Kidney (tissue), 13 donors: ENCODE measurements at regions not wholly inside any gene's neighbourhood (a gene's known extent, or its start where the extent isn't known, plus 50 kb on each side); places are given as distances from the start of the nearest gene placed in this dataset.
A peak's percentile ranks its signal among the peaks of the same experiment; 100 is the strongest.
"Not testable (repeated sequence)": the region's sequence is repeated elsewhere in the genome, so short reads cannot be mapped to it uniquely, and the experiment has no call there.

Source experiments
- DNase-seq, 5 donors: peaks; one replicate each; pipeline ENCODE4 v3.0.0-alpha.2; 2013 to 2020
- FAIRE-seq: peaks from 2 replicates; lab custom pipeline; 2012; peaks lifted over from hg19 to GRCh38; lab: Jason Lieb, UNC
- H3K27ac ChIP-seq, 2 donors: one replicate each; pipeline ENCODE4 v1.7.0; 2013; ENCODE audit warnings: low read depth in 2 of 2, low read length in 2 of 2, inconsistent platforms in 1 of 2
- H3K27me3 ChIP-seq: one replicate; pipeline ENCODE4 v1.7.1; 2013; ENCODE audit warnings: low read length, inconsistent platforms; ENCODE audit not compliant: control insufficient read depth, insufficient read depth
- H3K36me3 ChIP-seq, 3 donors: one replicate each; pipeline versions ENCODE4 v1.7.0 to v1.7.1; 2013; ENCODE audit warnings: low read length in 3 of 3, control low read depth in 1 of 3, inconsistent platforms in 1 of 3; ENCODE audit not compliant: insufficient read depth in 3 of 3, control insufficient read depth in 2 of 3
- H3K4me1 ChIP-seq, 3 donors: one replicate each; pipeline versions ENCODE4 v1.7.0 to v1.7.1; 2013; ENCODE audit warnings: low read length in 3 of 3, inconsistent platforms in 1 of 3, low read depth in 1 of 3; ENCODE audit not compliant: control insufficient read depth in 2 of 3, insufficient read depth in 2 of 3
- H3K4me3 ChIP-seq, 3 donors: one replicate each; pipeline versions ENCODE4 v1.7.0 to v1.8.1; 2013; ENCODE audit warnings: low read length in 3 of 3, control low read depth in 1 of 3, inconsistent platforms in 1 of 3
- H3K9ac ChIP-seq, 3 donors: one replicate each; pipeline versions ENCODE4 v1.7.0 to v1.7.1; 2013; ENCODE audit warnings: low read length in 3 of 3, control low read depth in 1 of 3, inconsistent platforms in 1 of 3
- H3K9me3 ChIP-seq, 3 donors: one replicate each; pipeline versions ENCODE4 v1.7.0 to v1.7.1; 2013; ENCODE audit warnings: low read length in 3 of 3, control low read depth in 1 of 3, inconsistent platforms in 1 of 3; ENCODE audit not compliant: control insufficient read depth in 2 of 3, insufficient read depth in 1 of 3
- intact Hi-C: fragments of 100-400 bp; cut with DNase I; formaldehyde crosslinking; loops from one replicate; pipeline ENCODE4 v1.11.1; 2022
- TF ChIP-seq, protein P1 (sequence below): IDR thresholded peaks from 3 replicates; pipeline ENCODE4 v1.5.1; 2012; ENCODE audit warnings: mild to moderate bottlenecking, moderate library complexity, borderline replicate concordance; ENCODE audit not compliant: insufficient read depth; ENCODE audit errors: extremely low read depth
- donor health status: control.
- donor health status: control.
- donor health status: control.
- donor health status: control.
- donor health status: control.
- donor health status: DM: yes; HTN: yes; CAD: no.
- donor health status: Normal renal cell carcinoma (clear cell type).

DNA sequence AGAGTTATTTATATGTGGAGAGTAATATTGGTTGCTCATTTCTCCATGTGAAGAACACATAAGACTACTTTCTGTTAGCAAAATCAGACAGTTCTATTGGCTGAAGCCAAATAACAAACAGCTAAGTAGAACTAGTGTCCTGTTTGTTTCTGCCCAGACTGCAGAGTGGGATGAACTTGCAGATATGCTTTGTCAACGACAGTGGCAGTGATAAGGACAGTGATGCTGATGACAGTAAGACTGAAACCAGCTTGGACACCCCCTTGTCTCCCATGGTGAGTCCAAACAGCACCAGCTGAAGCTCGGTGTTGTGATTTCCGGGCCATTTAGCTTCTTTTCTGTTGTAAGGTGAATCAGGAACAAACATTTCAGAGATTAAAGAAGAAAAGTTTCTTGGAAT, 102.6 kb upstream of the IL12A start:
- TF ChIP-seq, protein P1, sequence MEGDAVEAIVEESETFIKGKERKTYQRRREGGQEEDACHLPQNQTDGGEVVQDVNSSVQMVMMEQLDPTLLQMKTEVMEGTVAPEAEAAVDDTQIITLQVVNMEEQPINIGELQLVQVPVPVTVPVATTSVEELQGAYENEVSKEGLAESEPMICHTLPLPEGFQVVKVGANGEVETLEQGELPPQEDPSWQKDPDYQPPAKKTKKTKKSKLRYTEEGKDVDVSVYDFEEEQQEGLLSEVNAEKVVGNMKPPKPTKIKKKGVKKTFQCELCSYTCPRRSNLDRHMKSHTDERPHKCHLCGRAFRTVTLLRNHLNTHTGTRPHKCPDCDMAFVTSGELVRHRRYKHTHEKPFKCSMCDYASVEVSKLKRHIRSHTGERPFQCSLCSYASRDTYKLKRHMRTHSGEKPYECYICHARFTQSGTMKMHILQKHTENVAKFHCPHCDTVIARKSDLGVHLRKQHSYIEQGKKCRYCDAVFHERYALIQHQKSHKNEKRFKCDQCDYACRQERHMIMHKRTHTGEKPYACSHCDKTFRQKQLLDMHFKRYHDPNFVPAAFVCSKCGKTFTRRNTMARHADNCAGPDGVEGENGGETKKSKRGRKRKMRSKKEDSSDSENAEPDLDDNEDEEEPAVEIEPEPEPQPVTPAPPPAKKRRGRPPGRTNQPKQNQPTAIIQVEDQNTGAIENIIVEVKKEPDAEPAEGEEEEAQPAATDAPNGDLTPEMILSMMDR, result no peak
- H3K4me3 ChIP-seq, result no peak overlapping the region
- H3K27me3 ChIP-seq, result no peaks in the 10 kb centered on the region
- H3K9ac ChIP-seq, result no peak overlapping the region
- intact Hi-C loops, result no loop called here
- no peak overlapping the region for H3K27ac ChIP-seq
- no peaks in the 10 kb centered on the region for H3K9me3 ChIP-seq
- FAIRE-seq, result no peak
- no peak for DNase-seq
- peaks cover 0 to 5% (median 0%) of the 10 kb centered on the region in 3 donors for H3K4me1 ChIP-seq
- no peaks in the 10 kb centered on the region for H3K36me3 ChIP-seq

GRCh38 chr3:159886530-159886929, 102.1 kb upstream of the IL12A start:
- H3K9ac ChIP-seq, DNase-seq, H3K9me3 ChIP-seq, FAIRE-seq, H3K27me3 ChIP-seq, H3K36me3 ChIP-seq, H3K4me1 ChIP-seq, H3K27ac ChIP-seq, H3K4me3 ChIP-seq, intact Hi-C loops: not testable (repeated sequence)

DNA sequence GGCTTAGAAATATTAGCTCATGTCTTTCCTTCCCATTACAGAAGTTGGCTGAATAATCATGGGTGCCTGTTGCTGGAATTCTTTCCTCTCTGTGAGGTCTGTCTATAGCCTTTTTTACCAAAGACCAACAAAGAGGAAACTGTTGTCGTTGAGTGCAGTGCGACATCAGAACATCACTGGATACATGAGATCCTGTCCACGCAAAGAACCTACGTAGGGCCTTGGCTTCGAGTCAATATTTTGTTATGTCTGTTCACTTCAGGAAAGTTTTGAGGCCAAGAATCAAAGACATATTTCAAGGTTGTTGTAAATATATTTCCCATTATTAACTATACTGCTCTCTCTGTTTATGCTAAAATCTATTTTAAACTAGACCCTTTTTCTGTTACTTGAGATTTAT, 101.5 kb upstream of the IL12A start:
- H3K9ac ChIP-seq, result no peak overlapping the region
- no peaks in the 10 kb centered on the region for H3K27me3 ChIP-seq
- no peak overlapping the region for H3K4me3 ChIP-seq
- FAIRE-seq (no peak), DNase-seq (no peak)
- H3K9me3 ChIP-seq, result no peaks in the 10 kb centered on the region
- peaks cover 0 to 6% (median 0%) of the 10 kb centered on the region in 3 donors for H3K4me1 ChIP-seq
- H3K36me3 ChIP-seq, result peaks cover 0 to 5% (median 0%) of the 10 kb centered on the region in 3 donors
- intact Hi-C loops, result no loop called here
- TF ChIP-seq, protein P1, result no peak
- H3K27ac ChIP-seq, result no peak overlapping the region

- no peaks in the 10 kb centered on the region for H3K27me3 ChIP-seq
- H3K4me3 ChIP-seq, result no peak overlapping the region
- DNase-seq, result no peak
- no peak overlapping the region for H3K9ac ChIP-seq
- TF ChIP-seq, protein P1, result no peak
- peak overlapping the region in 1 of 2 donors; percentile 52 for H3K27ac ChIP-seq
- peaks cover 0 to 7% (median 0%) of the 10 kb centered on the region in 3 donors for H3K36me3 ChIP-seq
- no peak for FAIRE-seq
- peaks cover 0 to 6% (median 0%) of the 10 kb centered on the region in 3 donors for H3K4me1 ChIP-seq
- H3K9me3 ChIP-seq, result no peaks in the 10 kb centered on the region
- intact Hi-C loops, result no loop called here
Observed at GRCh38 chr3:159887911-159888310, 100.7 kb upstream of the IL12A start.
